ENCODE measurements at regions not wholly inside any gene's neighbourhood (a gene's known extent, or its start where the extent isn't known, plus 50 kb on each side); places are given as distances from the start of the nearest gene placed in this dataset.

GRCh38 chr4:156643826-156644225 is 327.8 kb downstream of the PDGFC start:
- DNase-seq, result no peak

- no peak for DNase-seq
Measured at GRCh38 chr4:156642161-156642560, 329.4 kb downstream of the PDGFC start.

- DNase-seq, result no peak
Measured at GRCh38 chr4:156638925-156639605, 332.5 kb downstream of the PDGFC start.

- no peak for DNase-seq
Measured at GRCh38 chr4:156638334-156638733, 333.3 kb downstream of the PDGFC start.

GRCh38 chr4:156636381-156636780 is 335.2 kb downstream of the PDGFC start:
- DNase-seq, result no peak

- no peak for DNase-seq
Measured at GRCh38 chr4:156635051-156635450, 336.5 kb downstream of the PDGFC start.

- no peak for DNase-seq
Measured at GRCh38 chr4:156634612-156635011, 337.0 kb downstream of the PDGFC start.

GRCh38 chr4:156633847-156634246 is 337.8 kb downstream of the PDGFC start:
- no peak for DNase-seq

- no peak for DNase-seq
Measured at GRCh38 chr4:156628858-156629257, 342.7 kb downstream of the PDGFC start.

- DNase-seq, result no peak
Measured at GRCh38 chr4:156623376-156623775, 348.2 kb downstream of the PDGFC start.

- no peak for DNase-seq
Measured at GRCh38 chr4:156620786-156621185, 350.8 kb downstream of the PDGFC start.

- DNase-seq, result no peak
Measured at GRCh38 chr4:156619154-156619934, 352.3 kb downstream of the PDGFC start.

GRCh38 chr4:156615066-156615531 is 356.5 kb downstream of the PDGFC start:
- no peak for DNase-seq

- DNase-seq, result no peak
Measured at GRCh38 chr4:156614536-156614935, 357.1 kb downstream of the PDGFC start.

- no peak for DNase-seq
Measured at GRCh38 chr4:156609421-156609820, 362.2 kb downstream of the PDGFC start.

GRCh38 chr4:156608651-156609050 is 362.9 kb downstream of the PDGFC start:
- no peak for DNase-seq

- DNase-seq, result no peak
Measured at GRCh38 chr4:156607478-156607857, 364.1 kb downstream of the PDGFC start.

GRCh38 chr4:156606554-156607477 is 364.8 kb downstream of the PDGFC start:
- DNase-seq, result no peak

- no peak for DNase-seq
Measured at GRCh38 chr4:156598138-156598681, 373.4 kb downstream of the PDGFC start.

- no peak for DNase-seq
Measured at GRCh38 chr4:156596706-156597329, 374.8 kb downstream of the PDGFC start.

- DNase-seq, result no peak
Measured at GRCh38 chr4:156596026-156596425, 375.6 kb downstream of the PDGFC start.

GRCh38 chr4:156595041-156595440 is 376.6 kb downstream of the PDGFC start:
- DNase-seq, result no peak

- DNase-seq, result no peak
Measured at GRCh38 chr4:156594624-156595023, 377.0 kb downstream of the PDGFC start.

All from AML-193 (cell line).